IMR-90 (cell line): ENCODE measurements at regions not wholly inside any gene's neighbourhood (a gene's known extent, or its start where the extent isn't known, plus 50 kb on each side); places are given as distances from the start of the nearest gene placed in this dataset.

Source experiments
- ATAC-seq: fragments of 200-7000 bp; cut with Tn5 transposase; 2 replicates; pipeline ENCODE4 v1.9.1; 2020; ENCODE audit warnings: low read depth, mild to moderate bottlenecking, moderate library complexity
- BruUV-seq: library from RNA; stranded (reverse); fragments of 400-500 nt; replicated peaks from 2 replicates; lab custom pipeline; 2021; lab: Mats Ljungman, UMichigan
- CTCF ChIA-PET: fragments of 300-600 bp; formaldehyde crosslinking; extraction: SDS; loops from one replicate; lab custom pipeline; 2021; ENCODE audit warnings: antibody characterized with exemption; lab: Yijun Ruan, JAX
- POLR2A ChIA-PET: fragments of 300-600 bp; sonication (Branson Sonifier 250); formaldehyde crosslinking; loops from one replicate; lab custom pipeline; 2022; ENCODE audit warnings: antibody characterized with exemption; ENCODE audit not compliant: unreplicated experiment; lab: Charles Lee
- DNase-seq: peaks from one replicate; pipeline ENCODE4 v3.0.0; 2013
- H2AFZ ChIP-seq: replicated peaks from 2 replicates; pipeline ENCODE3; 2013; ENCODE audit warnings: low read length, mild to moderate bottlenecking; ENCODE audit not compliant: poor library complexity
- H2AK5ac ChIP-seq: 2 replicates; pipeline ENCODE4 v1.6.1; 2013; ENCODE audit warnings: low read depth, low read length, inconsistent platforms
- H2AK9ac ChIP-seq: replicated peaks from 2 replicates; pipeline ENCODE3; 2013; ENCODE audit warnings: mild to moderate bottlenecking, low read depth, low read length, moderate library complexity; ENCODE audit not compliant: poor library complexity
- H2BK120ac ChIP-seq: 2 replicates; pipeline ENCODE4 v1.6.1; 2013; ENCODE audit warnings: low read depth, low read length, inconsistent platforms
- H2BK15ac ChIP-seq: 3 replicates; pipeline ENCODE4 v1.6.1; 2013; ENCODE audit warnings: low read depth, low read length, inconsistent platforms
- H2BK20ac ChIP-seq: 2 replicates; pipeline ENCODE4 v1.6.1; 2013; ENCODE audit warnings: low read depth, mild to moderate bottlenecking, inconsistent platforms, low read length, moderate library complexity
- H2BK5ac ChIP-seq: 2 replicates; pipeline ENCODE4 v1.6.1; 2013; ENCODE audit warnings: mild to moderate bottlenecking, low read depth, low read length, inconsistent platforms; ENCODE audit not compliant: poor library complexity, severe bottlenecking
- H3K14ac ChIP-seq: replicated peaks from 2 replicates; pipeline ENCODE4 v1.6.1; 2013; ENCODE audit warnings: low read depth, low read length, inconsistent platforms
- H3K18ac ChIP-seq: 2 replicates; pipeline ENCODE4 v1.6.1; 2013; ENCODE audit warnings: low read depth, low read length, control low read depth
- H3K23ac ChIP-seq: 2 replicates; pipeline ENCODE4 v1.6.1; 2013; ENCODE audit warnings: low read depth, low read length, inconsistent platforms
- H3K27ac ChIP-seq: 2 replicates; pipeline ENCODE4 v1.5.1; 2013; ENCODE audit warnings: mild to moderate bottlenecking, control low read depth, low read length; ENCODE audit not compliant: insufficient read depth
- H3K27me3 ChIP-seq: 2 replicates; pipeline ENCODE4 v1.6.1; 2013; ENCODE audit warnings: low read length; ENCODE audit not compliant: control insufficient read depth, insufficient read depth
- H3K36me3 ChIP-seq: 2 replicates; pipeline ENCODE4 v1.6.1; 2013; ENCODE audit warnings: low read length, mixed read lengths; ENCODE audit not compliant: control insufficient read depth, insufficient read depth
- H3K4ac ChIP-seq: 2 replicates; pipeline ENCODE4 v1.6.1; 2013; ENCODE audit warnings: low read depth, low read length, inconsistent platforms
- H3K4me1 ChIP-seq: 2 replicates; pipeline ENCODE4 v1.6.1; 2013; ENCODE audit warnings: low read length, mixed read lengths; ENCODE audit not compliant: control insufficient read depth, insufficient read depth
- H3K4me2 ChIP-seq: 2 replicates; pipeline ENCODE4 v1.6.1; 2013; ENCODE audit warnings: low read depth, mild to moderate bottlenecking, control low read depth, low read length, moderate library complexity
- H3K4me3 ChIP-seq: 2 replicates; pipeline ENCODE4 v1.5.1; 2013; ENCODE audit warnings: low read depth, mild to moderate bottlenecking, control low read depth, low read length, moderate library complexity; ENCODE audit not compliant: insufficient read depth
- H3K56ac ChIP-seq: 2 replicates; pipeline ENCODE4 v1.6.1; 2013; ENCODE audit warnings: low read length, inconsistent platforms; ENCODE audit not compliant: insufficient read depth; ENCODE audit errors: extremely low read depth
- H3K79me1 ChIP-seq, 2 experiments: 2 replicates each; pipeline ENCODE4 v1.6.1; 2013; ENCODE audit warnings: low read length in 2 of 2, inconsistent platforms in 1 of 2, low read depth in 1 of 2
- H3K9ac ChIP-seq: 2 replicates; pipeline ENCODE4 v1.6.1; 2013; ENCODE audit warnings: low read depth, low read length, control low read depth
- H3K9me1 ChIP-seq: 2 replicates; pipeline ENCODE4 v1.6.1; 2013; ENCODE audit warnings: low read length, inconsistent platforms; ENCODE audit not compliant: insufficient read depth
- H3K9me3 ChIP-seq: 2 replicates; pipeline ENCODE4 v1.6.1; 2013; ENCODE audit warnings: low read length; ENCODE audit not compliant: control insufficient read depth, insufficient read depth
- H4K20me1 ChIP-seq: 2 replicates; pipeline ENCODE4 v1.6.1; 2013; ENCODE audit warnings: low read length, inconsistent platforms; ENCODE audit not compliant: insufficient read depth
- H4K5ac ChIP-seq: 2 replicates; pipeline ENCODE4 v1.6.1; 2013; ENCODE audit warnings: mild to moderate bottlenecking, low read depth, low read length, control low read depth
- H4K8ac ChIP-seq, 2 experiments: 2 replicates each; pipeline ENCODE4 v1.6.1; 2013; ENCODE audit warnings: low read depth in 2 of 2, low read length in 2 of 2, control low read depth in 1 of 2, inconsistent platforms in 1 of 2
- H4K91ac ChIP-seq: 2 replicates; pipeline ENCODE4 v1.6.1; 2013; ENCODE audit warnings: low read depth, low read length, inconsistent platforms; ENCODE audit not compliant: insufficient read depth
- CEBPB ChIP-seq: IDR thresholded peaks from 2 replicates; pipeline ENCODE4 v1.6.1; 2012; ENCODE audit warnings: low read depth, low read length, improper control_type of control experiment
- CHD1 ChIP-seq: IDR thresholded peaks from 2 replicates; pipeline ENCODE4 v1.6.1; 2012; ENCODE audit warnings: low read depth, low read length, improper control_type of control experiment
- CTCF ChIP-seq: conservative IDR thresholded peaks from 2 replicates; pipeline ENCODE4 v1.5.1; 2012; ENCODE audit warnings: mild to moderate bottlenecking, low read depth, low read length, improper control_type of control experiment
- ELK1 ChIP-seq: fragments of 150-350 bp; IDR thresholded peaks from 2 replicates; pipeline ENCODE4 v1.6.1; 2016; ENCODE audit warnings: low read depth, mild to moderate bottlenecking, low read length, moderate library complexity, borderline replicate concordance
- MAFK ChIP-seq: IDR thresholded peaks from 2 replicates; pipeline ENCODE4 v1.6.1; 2012; ENCODE audit warnings: low read depth, low read length, improper control_type of control experiment
- MXI1 ChIP-seq: IDR thresholded peaks from 2 replicates; pipeline ENCODE4 v1.6.1; 2012; ENCODE audit warnings: low read depth, mild to moderate bottlenecking, low read length, moderate library complexity, borderline replicate concordance
- NFE2L2 ChIP-seq: fragments of 150-350 bp; IDR thresholded peaks from 2 replicates; pipeline ENCODE4 v1.6.1; 2016; ENCODE audit warnings: low read depth, mild to moderate bottlenecking, low read length
- RAD21 ChIP-seq: IDR thresholded peaks from 2 replicates; pipeline ENCODE4 v1.6.1; 2012; ENCODE audit warnings: low read length, improper control_type of control experiment
- RFX5 ChIP-seq: IDR thresholded peaks from 2 replicates; pipeline ENCODE4 v1.8.0; 2012; ENCODE audit warnings: low read depth, mild to moderate bottlenecking, low read length, moderate library complexity
- SMC3 ChIP-seq: fragments of 150-350 bp; IDR thresholded peaks from 2 replicates; pipeline ENCODE4 v1.6.1; 2016; ENCODE audit warnings: low read depth, mild to moderate bottlenecking, antibody characterized with exemption, low read length, moderate library complexity
- USF2 ChIP-seq: fragments of 150-350 bp; IDR thresholded peaks from 2 replicates; pipeline ENCODE4 v1.6.1; 2017; ENCODE audit warnings: mild to moderate bottlenecking, antibody characterized with exemption, low read length, low read depth
- WGBS, 2 experiments: methylation state at CpG; one replicate each; pipeline versions ENCODE4 v1.1.5 to v1.1.7; 2013; ENCODE audit warnings: missing lambda C conversion rate in 2 of 2; ENCODE audit not compliant: insufficient read length in 1 of 2; ENCODE audit errors: extremely low coverage in 2 of 2; 5-methylcytosine and 5-hydroxymethylcytosine counted together
- dilution Hi-C: fragments of 300-500 bp; cut with HindIII; formaldehyde crosslinking; loops from one replicate; pipeline ENCODE4 v1.14.3; 2018; ENCODE audit warnings: low sequenced_read_pairs; ENCODE audit not compliant: unreplicated experiment
- in situ Hi-C: fragments of 300-500 bp; cut with MboI; formaldehyde crosslinking; loops from 3 replicates; pipeline ENCODE4 v1.14.3; 2019; ENCODE audit warnings: low sequenced_read_pairs, inconsistent platforms, mixed read lengths
- intact Hi-C: fragments of 100-400 bp; cut with micrococcal nuclease; formaldehyde crosslinking; loops from 2 replicates; pipeline ENCODE4 v1.10.0; 2022

GRCh38 chr1:69284508-69284907, 283.2 kb upstream of the LRRC7 start:
- Histone ChIP-seq H3K4ac (no peak overlapping the region), H2BK5ac (no peak overlapping the region), H3K4me2 (no peak overlapping the region), H3K18ac (no peak overlapping the region), H3K4me1 (no peaks in the 10 kb centered on the region), H3K9ac (no peak overlapping the region), H2AK5ac (no peak overlapping the region), H3K14ac (no peak overlapping the region), H3K9me1 (no peaks in the 10 kb centered on the region), H4K5ac (no peak overlapping the region), H2AFZ (no peak overlapping the region), H3K4me3 (no peak overlapping the region), H3K23ac (no peak overlapping the region), H2BK120ac (no peak overlapping the region), H2AK9ac (no peak overlapping the region), H3K9me3 (no peaks in the 10 kb centered on the region), H3K36me3 (no peaks in the 10 kb centered on the region), H2BK15ac (no peak overlapping the region), H3K79me1 (no peaks in the 10 kb centered on the region), H3K27ac (no peak overlapping the region), H3K56ac (no peak overlapping the region), H4K8ac (no peak overlapping the region), H3K27me3 (no peaks in the 10 kb centered on the region), H4K20me1 (no peaks in the 10 kb centered on the region), H2BK20ac (no peak overlapping the region), H4K91ac (no peak overlapping the region)
- no TSS peak for BruUV-seq
- TF ChIP-seq MAFK (no peak), SMC3 (no peak), RAD21 (no peak), MXI1 (no peak), USF2 (no peak), CEBPB (no peak), CTCF (no peak), RFX5 (no peak), ELK1 (no peak), CHD1 (no peak), NFE2L2 (no peak)
- in situ Hi-C loops (no loop called here), dilution Hi-C loops (no loop called here), intact Hi-C loops (no loop called here)
- POLR2A ChIA-PET = no interaction called here
- ATAC-seq = no peak
- CTCF ChIA-PET = no interaction called here
- DNase-seq = no peak
- no CpG with 5 or more reads among the region's 1 CpG for WGBS, 2 experiments
